HCT116 (cell line): ENCODE measurements at regions not wholly inside any gene's neighbourhood (a gene's known extent, or its start where the extent isn't known, plus 50 kb on each side); places are given as distances from the start of the nearest gene placed in this dataset.

Source experiments
- CTCF ChIP-seq, 3 experiments: fragments of 200-600 bp in 1 of 3; sonication (generic) in 1 of 3; IDR thresholded peaks in 2 of 3; conservative IDR thresholded peaks in 1 of 3; 2 replicates each; pipeline ENCODE4 v1.5.1; 2012 to 2017; ENCODE audit warnings: low read depth in 2 of 3, low read length in 2 of 3, antibody characterized with exemption in 1 of 3, borderline replicate concordance in 1 of 3, control low read depth in 1 of 3, mild to moderate bottlenecking in 1 of 3, mixed read lengths in 1 of 3, mixed run types in 1 of 3, moderate library complexity in 1 of 3; ENCODE audit not compliant: insufficient read depth in 1 of 3
- EZH2 ChIP-seq: fragments of 200-600 bp; sonication (generic); IDR thresholded peaks from 2 replicates; pipeline ENCODE4 v1.6.1; 2017; ENCODE audit warnings: antibody characterized with exemption, mixed run types
- EZH2phosphoT487 ChIP-seq: fragments of 200-600 bp; IDR thresholded peaks from 2 replicates; pipeline ENCODE4 v1.6.1; 2018; ENCODE audit warnings: antibody characterized with exemption, borderline replicate concordance
- FOSL1 ChIP-seq: IDR thresholded peaks from 2 replicates; pipeline ENCODE4 v1.6.1; 2012; ENCODE audit warnings: low read depth
- MAX ChIP-seq: IDR thresholded peaks from 2 replicates; pipeline ENCODE4 v1.6.1; 2012
- POLR2A ChIP-seq: IDR thresholded peaks from 2 replicates; pipeline ENCODE4 v1.7.0; 2011; ENCODE audit warnings: borderline replicate concordance; ENCODE audit not compliant: insufficient read depth, insufficient read length; ENCODE audit errors: extremely low read depth
- POLR2AphosphoS5 ChIP-seq: IDR thresholded peaks from 2 replicates; pipeline ENCODE4 v1.6.1; 2011; ENCODE audit warnings: mild to moderate bottlenecking, low read depth, low read length, moderate library complexity
- RAD21 ChIP-seq: IDR thresholded peaks from 2 replicates; pipeline ENCODE4 v1.6.1; 2012; ENCODE audit warnings: low read depth, mild to moderate bottlenecking
- SP1 ChIP-seq: IDR thresholded peaks from 2 replicates; pipeline ENCODE4 v1.6.1; 2012; ENCODE audit warnings: low read depth
- SRF ChIP-seq: IDR thresholded peaks from 2 replicates; pipeline ENCODE4 v1.6.1; 2012; ENCODE audit warnings: low read depth
- TCF7L2 ChIP-seq: IDR thresholded peaks from 2 replicates; pipeline ENCODE4 v1.7.0; 2011; ENCODE audit warnings: borderline replicate concordance, inconsistent platforms; ENCODE audit not compliant: insufficient read depth, insufficient read length; ENCODE audit errors: extremely low read depth
- ZBTB33 ChIP-seq: IDR thresholded peaks from 2 replicates; pipeline ENCODE4 v1.6.1; 2011; ENCODE audit warnings: mild to moderate bottlenecking, low read length, moderate library complexity; ENCODE audit not compliant: insufficient replicate concordance; ENCODE audit errors: extremely low read depth

- TF ChIP-seq CTCF (IDR thresholded peaks at IDR 0.05 in 2 of 3, conservative IDR thresholded peaks at IDR 0.05 in 1 of 3; ENCODE audit: borderline replicate concordance in 1 of 3, insufficient read depth in 1 of 3, low read depth in 2 of 3, low read length in 2 of 3) (0 out of 6 replicates have a peak, but pooled peaks of 1 of the 3 experiments have one; percentile 9), FOSL1 (no peak), EZH2phosphoT487 (no peak), SP1 (no peak), SRF (no peak), POLR2AphosphoS5 (no peak), TCF7L2 (no peak), RAD21 (peak; percentile 52), ZBTB33 (no peak), MAX (no peak), EZH2 (no peak), POLR2A (no peak)
Observed at GRCh38 chr2:9114458-9114857, 92.2 kb upstream of the ASAP2 start.
